Uterus (tissue), 2 donors: ENCODE measurements at regions not wholly inside any gene's neighbourhood (a gene's known extent, or its start where the extent isn't known, plus 50 kb on each side); places are given as distances from the start of the nearest gene placed in this dataset.

Source experiments
- POLR2A ChIP-seq, 2 donors: fragments of 450-650 bp; IDR thresholded peaks; one replicate each; pipeline ENCODE4 v1.6.1; 2016; ENCODE audit warnings: antibody characterized with exemption in 2 of 2, mild to moderate bottlenecking in 1 of 2, moderate library complexity in 1 of 2
- TF ChIP-seq, protein P1 (sequence below), 4 experiments: fragments of 200-600 bp in 2 of 4; fragments of 450-650 bp in 2 of 4; sonication (generic) in 2 of 4; IDR thresholded peaks; one replicate each; pipeline ENCODE4 v1.5.1; 2016 to 2019; ENCODE audit warnings: antibody characterized with exemption in 4 of 4, mild to moderate bottlenecking in 2 of 4, moderate library complexity in 1 of 4

DNA sequence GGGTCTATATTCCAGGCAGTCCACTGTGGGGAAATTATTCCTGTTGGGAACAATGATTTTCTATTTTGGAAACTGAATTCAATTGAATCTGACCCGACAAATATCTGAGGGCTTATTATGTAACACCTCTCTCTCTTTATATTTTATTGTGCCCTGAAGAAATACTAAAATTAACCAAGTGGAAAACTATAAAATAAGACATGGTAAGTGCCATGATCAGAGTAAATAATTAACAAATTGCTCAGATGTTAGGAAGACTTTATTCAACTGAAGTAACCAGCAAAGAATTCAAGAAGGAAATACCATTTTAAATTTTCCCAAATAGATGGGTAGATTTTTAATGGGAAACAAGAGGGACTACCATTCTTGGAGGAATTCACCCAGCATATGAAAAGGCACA is 632.9 kb downstream of the MAFB start:
- TF ChIP-seq, protein P1, sequence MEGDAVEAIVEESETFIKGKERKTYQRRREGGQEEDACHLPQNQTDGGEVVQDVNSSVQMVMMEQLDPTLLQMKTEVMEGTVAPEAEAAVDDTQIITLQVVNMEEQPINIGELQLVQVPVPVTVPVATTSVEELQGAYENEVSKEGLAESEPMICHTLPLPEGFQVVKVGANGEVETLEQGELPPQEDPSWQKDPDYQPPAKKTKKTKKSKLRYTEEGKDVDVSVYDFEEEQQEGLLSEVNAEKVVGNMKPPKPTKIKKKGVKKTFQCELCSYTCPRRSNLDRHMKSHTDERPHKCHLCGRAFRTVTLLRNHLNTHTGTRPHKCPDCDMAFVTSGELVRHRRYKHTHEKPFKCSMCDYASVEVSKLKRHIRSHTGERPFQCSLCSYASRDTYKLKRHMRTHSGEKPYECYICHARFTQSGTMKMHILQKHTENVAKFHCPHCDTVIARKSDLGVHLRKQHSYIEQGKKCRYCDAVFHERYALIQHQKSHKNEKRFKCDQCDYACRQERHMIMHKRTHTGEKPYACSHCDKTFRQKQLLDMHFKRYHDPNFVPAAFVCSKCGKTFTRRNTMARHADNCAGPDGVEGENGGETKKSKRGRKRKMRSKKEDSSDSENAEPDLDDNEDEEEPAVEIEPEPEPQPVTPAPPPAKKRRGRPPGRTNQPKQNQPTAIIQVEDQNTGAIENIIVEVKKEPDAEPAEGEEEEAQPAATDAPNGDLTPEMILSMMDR (IDR thresholded peaks at IDR 0.05): no peak
- no peak for TF ChIP-seq POLR2A (IDR thresholded peaks at IDR 0.05)
